ENCODE measurements at regions not wholly inside any gene's neighbourhood (a gene's known extent, or its start where the extent isn't known, plus 50 kb on each side); places are given as distances from the start of the nearest gene placed in this dataset.
A peak's percentile ranks its signal among the peaks of the same experiment; 100 is the strongest.
"Not testable (repeated sequence)": the region's sequence is repeated elsewhere in the genome, so short reads cannot be mapped to it uniquely, and the experiment has no call there.

- DNase-seq = no peak
These were observed 176.5 kb upstream of the COPS8 start for GRCh38 chr2:236909193-236909504.

DNA sequence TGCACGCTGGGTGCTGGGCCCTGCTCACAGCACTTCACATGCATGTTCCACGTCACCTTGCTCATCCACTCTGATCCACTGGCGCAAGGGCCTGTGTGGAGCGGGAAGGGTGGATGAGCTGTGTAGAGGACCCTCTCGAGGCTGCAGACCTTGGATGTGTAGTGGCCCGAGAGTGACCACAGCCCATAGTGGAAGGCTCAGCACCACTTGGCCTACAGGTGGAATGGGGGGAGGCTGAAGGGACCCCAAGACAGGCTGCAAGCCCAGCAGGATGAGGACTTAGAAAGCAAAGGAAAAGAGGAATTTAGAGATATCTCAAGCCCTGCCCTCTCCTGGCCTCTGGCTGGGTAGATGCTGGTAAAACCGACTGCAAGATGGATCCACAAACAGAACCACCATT lies 175.9 kb upstream of the COPS8 start:
- DNase-seq = no peak

- no peak for DNase-seq
These were observed 174.8 kb upstream of the COPS8 start for GRCh38 chr2:236910781-236911495.

GRCh38 chr2:236912326-236913120 lies 173.2 kb upstream of the COPS8 start:
- no peak for DNase-seq

DNA sequence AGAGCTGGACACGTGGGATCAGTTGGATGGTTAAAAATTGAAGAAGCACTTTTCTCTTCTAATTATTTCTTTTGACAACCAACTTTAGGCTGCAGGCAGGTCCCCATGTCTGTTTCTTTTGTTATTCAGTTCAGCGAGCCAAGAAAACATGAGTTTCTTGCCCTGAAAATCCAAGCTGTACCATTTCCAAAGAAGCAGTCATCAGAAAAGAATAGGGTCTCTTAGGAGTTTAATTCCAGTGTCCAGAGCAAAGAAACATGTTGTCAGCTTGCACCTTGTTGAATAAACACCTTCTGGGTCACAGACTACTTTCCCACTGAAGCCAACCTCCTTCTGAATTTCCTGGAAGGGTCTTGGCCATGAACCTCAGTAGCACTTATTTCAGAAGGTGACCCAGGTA lies 170.5 kb upstream of the COPS8 start:
- no peak for DNase-seq

- no peak for DNase-seq
These were observed 170.0 kb upstream of the COPS8 start for GRCh38 chr2:236915726-236916125.

DNA sequence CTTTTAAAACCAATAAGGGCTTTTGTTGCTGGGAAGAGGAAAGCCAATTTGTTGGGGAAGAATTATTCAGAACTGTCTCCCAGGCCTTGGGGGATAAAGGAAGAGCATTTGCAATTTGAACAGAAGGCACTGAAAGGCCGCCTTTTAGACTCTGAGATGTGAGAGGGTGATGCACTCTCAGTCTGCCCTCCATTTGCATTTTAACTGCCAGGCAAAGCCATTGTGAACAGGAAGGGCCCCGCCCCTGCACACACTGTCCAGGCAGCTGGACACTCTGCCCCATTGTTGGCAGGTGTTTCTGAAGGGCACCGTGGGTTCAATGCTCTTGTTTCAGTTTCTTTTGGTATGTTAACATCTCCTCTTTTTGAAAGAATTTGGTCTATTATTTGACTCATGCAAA lies 169.5 kb upstream of the COPS8 start:
- peak; percentile 20 for DNase-seq

- DNase-seq = no peak
These were observed 169.0 kb upstream of the COPS8 start for GRCh38 chr2:236916651-236917050.

DNA sequence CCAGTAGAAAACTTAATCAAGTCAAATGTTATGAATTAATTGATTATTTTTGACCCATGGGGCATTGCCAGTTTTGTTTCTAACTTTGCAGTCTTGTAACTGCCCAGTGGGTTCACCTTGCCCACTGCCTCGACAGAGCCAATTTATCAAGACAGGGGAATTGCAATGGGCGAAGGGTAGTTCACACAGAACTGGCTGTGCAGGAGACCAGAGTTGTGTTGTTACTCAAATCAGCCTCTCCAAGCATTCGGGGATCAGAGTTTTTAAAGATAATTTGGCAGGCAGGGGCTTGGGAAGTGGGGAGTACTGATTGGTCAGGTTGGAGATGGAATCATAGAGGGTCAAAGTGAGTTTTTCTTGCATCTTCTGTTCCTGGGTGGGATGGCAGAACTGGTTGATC lies 168.5 kb upstream of the COPS8 start:
- DNase-seq = no peak

DNA sequence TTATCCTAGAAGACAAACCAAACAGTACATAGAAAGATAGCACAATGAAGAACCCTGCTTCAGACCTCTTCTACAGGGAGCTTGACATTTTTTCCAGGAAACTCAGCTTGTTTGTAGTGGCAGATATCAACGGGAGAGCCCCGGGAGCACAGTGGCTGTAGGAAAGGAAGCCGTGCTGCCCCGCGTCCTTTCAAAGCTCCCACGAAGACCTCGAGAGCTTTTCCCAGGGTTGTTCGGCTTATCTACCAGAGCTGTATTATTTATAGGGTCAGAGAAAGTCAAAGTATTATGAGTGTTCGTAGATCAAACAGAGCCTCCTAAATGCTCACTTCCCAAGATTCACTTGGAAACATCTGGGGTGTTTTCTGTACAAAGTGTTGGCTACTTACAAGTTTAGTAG lies 167.1 kb upstream of the COPS8 start:
- DNase-seq = no peak

- no peak for DNase-seq
These were observed 166.5 kb upstream of the COPS8 start for GRCh38 chr2:236919209-236919608.

GRCh38 chr2:236919801-236920379 lies 165.8 kb upstream of the COPS8 start:
- not testable (repeated sequence) for DNase-seq

DNA sequence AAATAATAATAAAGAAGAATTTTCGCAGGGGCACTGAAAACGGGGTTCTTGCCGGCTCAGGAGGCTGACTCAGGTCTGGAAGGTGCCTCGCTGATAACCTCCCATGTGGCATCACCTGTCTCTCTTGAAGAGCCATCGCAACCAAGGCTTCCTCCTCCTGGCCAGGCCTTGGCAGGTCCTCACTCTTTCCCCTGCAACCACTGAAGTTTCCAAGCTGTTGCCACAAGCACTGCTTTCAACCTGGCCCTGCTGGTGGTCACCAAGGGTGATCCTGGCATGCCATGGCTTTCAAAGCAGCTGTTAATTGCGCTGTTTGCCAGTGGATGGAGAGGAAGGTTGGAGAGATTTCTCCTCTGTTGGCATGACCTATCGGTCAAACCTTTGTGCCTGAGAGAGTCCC lies 163.6 kb upstream of the COPS8 start:
- DNase-seq = no peak

GRCh38 chr2:236928380-236929037 lies 157.2 kb upstream of the COPS8 start:
- DNase-seq = no peak

GRCh38 chr2:236932831-236933361 lies 152.8 kb upstream of the COPS8 start:
- no peak for DNase-seq

GRCh38 chr2:236934166-236934565 lies 151.5 kb upstream of the COPS8 start:
- no peak for DNase-seq

DNA sequence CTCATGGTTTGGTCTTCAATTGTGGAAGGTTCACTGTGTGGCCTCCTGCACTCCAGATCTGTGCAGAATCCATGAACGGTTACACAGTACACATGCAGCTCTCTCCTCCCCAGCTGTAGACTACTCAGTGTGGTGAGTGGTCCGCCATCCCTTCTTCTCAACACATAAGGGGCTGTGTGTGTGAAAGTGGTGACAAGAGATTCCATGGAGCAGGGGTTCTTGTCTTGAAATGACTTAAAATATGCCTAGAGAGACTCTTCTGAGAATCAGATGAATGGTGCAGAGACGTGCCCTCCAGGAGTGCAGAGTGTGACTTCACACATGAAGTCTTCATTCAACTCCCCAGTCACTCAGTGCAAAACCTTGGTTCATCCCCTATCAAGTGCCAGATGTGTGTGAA lies 151.0 kb upstream of the COPS8 start:
- DNase-seq = no peak

DNA sequence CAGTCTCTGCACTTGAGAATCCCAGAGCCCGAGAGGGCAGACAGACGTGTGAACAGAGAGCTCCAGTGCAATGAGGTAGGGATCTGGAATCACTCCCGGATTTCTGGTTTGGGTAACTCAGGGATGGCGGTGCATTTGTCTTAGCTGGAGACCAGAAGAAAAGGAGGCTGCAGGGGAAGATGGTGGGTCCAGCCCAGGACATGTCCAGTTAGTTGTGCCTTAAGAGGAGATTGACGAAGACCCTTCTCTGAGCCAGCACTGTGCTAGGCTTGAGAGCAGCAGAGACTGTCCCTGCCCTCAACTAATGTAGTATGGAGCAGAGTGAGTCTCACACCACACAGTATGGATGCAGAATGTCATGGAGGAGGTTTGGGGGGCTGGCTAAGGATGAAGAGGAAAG lies 150.6 kb upstream of the COPS8 start:
- no peak for DNase-seq

DNA sequence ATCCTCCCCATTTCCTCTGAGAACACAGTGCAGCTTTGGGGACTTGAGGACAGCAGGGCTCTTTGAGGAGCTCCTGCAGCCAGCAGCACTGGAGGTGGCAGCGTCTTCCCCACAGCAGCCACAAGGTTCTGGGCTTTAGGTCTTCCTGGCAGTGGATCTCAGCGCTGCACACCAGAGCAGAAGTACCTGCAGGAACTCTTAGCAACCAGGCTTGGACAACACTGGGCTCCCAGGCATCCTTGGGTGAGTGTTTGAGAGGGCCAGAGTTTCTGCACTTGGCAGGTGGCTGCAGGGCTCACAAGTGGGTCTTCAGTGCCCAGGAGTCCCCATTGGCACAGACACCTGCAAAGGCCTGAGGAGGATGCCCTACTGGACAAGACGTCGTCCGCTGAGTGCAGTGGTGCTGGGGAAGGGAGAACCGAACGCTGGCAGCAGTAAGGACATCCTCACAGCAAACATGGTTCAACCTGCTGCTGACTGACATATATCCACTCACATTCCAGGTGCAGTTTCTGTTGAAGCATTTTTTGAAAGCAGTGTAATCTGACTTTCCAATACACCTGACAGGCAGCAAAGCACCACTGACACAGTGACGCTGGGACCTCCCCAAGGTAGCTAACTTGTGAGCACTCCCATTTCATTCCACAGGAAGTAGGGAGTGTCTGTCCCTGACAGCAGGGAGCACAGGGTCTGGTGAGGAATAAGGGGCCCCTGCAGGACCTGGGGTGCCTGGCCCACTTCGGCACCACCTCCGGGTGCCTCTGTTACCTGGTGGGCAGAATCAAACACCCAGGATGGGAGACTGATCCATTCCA lies 149.9 kb upstream of the COPS8 start:
- no peak for DNase-seq

- no peak for DNase-seq
These were observed 149.2 kb upstream of the COPS8 start for GRCh38 chr2:236936446-236936940.

- no peak for DNase-seq
These were observed 147.6 kb upstream of the COPS8 start for GRCh38 chr2:236938126-236938525.

- DNase-seq = no peak
These were observed 146.4 kb upstream of the COPS8 start for GRCh38 chr2:236939271-236939670.
